A673 (cell line): ENCODE measurements at regions not wholly inside any gene's neighbourhood (a gene's known extent, or its start where the extent isn't known, plus 50 kb on each side); places are given as distances from the start of the nearest gene placed in this dataset.

Source experiments
- CTCF ChIP-seq: fragments of 300-800, 200-600 bp; sonication (generic); conservative IDR thresholded peaks from 2 replicates; pipeline ENCODE4 v1.5.1; 2017; ENCODE audit warnings: low read depth, mild to moderate bottlenecking, antibody characterized with exemption, low read length, moderate library complexity, mixed read lengths
- EZH2 ChIP-seq: fragments of 200-600 bp; sonication (generic); IDR thresholded peaks from 2 replicates; pipeline ENCODE4 v1.6.1; 2017; ENCODE audit warnings: borderline replicate concordance, low read depth, mild to moderate bottlenecking, mixed read lengths, antibody characterized with exemption, low read length; ENCODE audit not compliant: poor library complexity, severe bottlenecking

DNA sequence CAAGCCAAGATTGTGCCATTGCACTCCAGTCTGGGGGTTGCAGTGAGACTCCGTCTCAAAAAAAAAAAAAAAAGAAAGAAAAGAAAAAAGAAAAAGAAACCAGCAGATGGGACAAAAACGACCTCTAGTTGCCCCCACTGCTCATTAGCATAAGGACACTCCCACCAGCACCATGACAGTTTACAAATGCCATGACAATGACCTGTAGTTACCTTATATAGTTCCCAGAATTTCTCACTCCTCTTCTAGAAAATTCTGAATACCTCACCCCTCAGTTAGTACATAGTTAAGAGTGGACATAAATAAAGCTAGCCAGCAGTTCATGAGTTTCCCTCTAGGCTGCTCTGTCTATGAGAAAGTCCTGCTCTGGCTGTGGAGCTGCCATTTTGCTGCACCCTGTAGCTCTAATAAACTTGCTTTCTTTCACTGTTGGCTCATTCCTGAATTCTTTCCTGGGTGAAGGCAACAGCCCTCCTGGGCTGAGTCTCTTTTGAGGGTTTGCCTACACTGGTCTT, 276.8 kb upstream of the AKR1E2 start:
- TF ChIP-seq CTCF (no peak), EZH2 (no peak)
